ENCODE measurements at regions not wholly inside any gene's neighbourhood (a gene's known extent, or its start where the extent isn't known, plus 50 kb on each side); places are given as distances from the start of the nearest gene placed in this dataset.

- TF ChIP-seq YY1 (IDR thresholded peaks at IDR 0.05; ENCODE audit: extremely low read depth, insufficient replicate concordance, low read depth, low read length) (no peak), CEBPB (IDR thresholded peaks at IDR 0.05; ENCODE audit: low read depth) (no peak), ZFX (IDR thresholded peaks at IDR 0.05) (no peak)
- Histone ChIP-seq H3K27me3 (ENCODE audit: insufficient read depth, low read length) (no peaks in the 10 kb centered on the region), H3K79me2 (ENCODE audit: insufficient read depth, low read length) (no peaks in the 10 kb centered on the region), H3K27ac (ENCODE audit: low read depth, low read length) (no peak overlapping the region), H3K9ac (ENCODE audit: low read length) (no peak overlapping the region), H3K36me3 (ENCODE audit: control insufficient read depth in 1 of 2, insufficient read depth in 2 of 2, low read length in 2 of 2) (no peaks in the 10 kb centered on the region), H3K4me1 (ENCODE audit: control insufficient read depth in 1 of 2, insufficient read depth in 2 of 2, low read length in 2 of 2) (no peaks in the 10 kb centered on the region), H3K4me3 (replicated peaks in 1 of 2; ENCODE audit: low read depth in 1 of 2, low read length in 2 of 2) (no peak overlapping the region), H2AFZ (ENCODE audit: low read depth, low read length, poor library complexity, severe bottlenecking) (no peak overlapping the region), H3K9me3 (ENCODE audit: control insufficient read depth in 1 of 2, insufficient read depth in 1 of 2, low read depth in 1 of 2, low read length in 2 of 2) (no peaks in the 10 kb centered on the region; a peak in 2 of 4 replicates), H4K20me1 (ENCODE audit: insufficient read depth) (no peaks in the 10 kb centered on the region), H3K4me2 (ENCODE audit: low read length) (no peak overlapping the region), H3K9me2 (ENCODE audit: insufficient read depth) (no peaks in the 10 kb centered on the region)
- DNase-seq (ENCODE audit: low read depth, low spot score) (no peak), ATAC-seq (no peak)
- ChIA-PET CTCF (no interaction called here), POLR2A (no interaction called here), RAD21 (ENCODE audit: low non-redundant PET in 1 of 2, low total read pairs in 2 of 2, uncharacterized antibody in 2 of 2, unreplicated experiment in 2 of 2) (no interaction called here)
- BruUV-seq (replicated peaks): no TSS peak
- intact Hi-C loops (cut with micrococcal nuclease): no loop called here
These were observed 617.1 kb downstream of the SQOR start for GRCh38 chr15:46251903-46252302.

GRCh38 chr15:46258056-46258455 is 623.2 kb downstream of the SQOR start:
- H3K9me3 ChIP-seq (ENCODE audit: control insufficient read depth in 1 of 2, insufficient read depth in 1 of 2, low read depth in 1 of 2, low read length in 2 of 2): peaks cover 2 to 16% of the 10 kb centered on the region in 2 experiments; a peak in 2 of 4 replicates
- no peak overlapping the region for H3K9ac ChIP-seq (ENCODE audit: low read length)
- no peak overlapping the region for H3K4me2 ChIP-seq (ENCODE audit: low read length)
- H3K9me2 ChIP-seq (ENCODE audit: insufficient read depth): no peaks in the 10 kb centered on the region
- TF ChIP-seq CEBPB (IDR thresholded peaks at IDR 0.05; ENCODE audit: low read depth) (no peak), CBX3 (IDR thresholded peaks at IDR 0.05; ENCODE audit: low read depth) (no peak), SIN3A (IDR thresholded peaks at IDR 0.05; ENCODE audit: low read depth) (no peak)
- ATAC-seq (no peak), DNase-seq (ENCODE audit: low read depth, low spot score) (no peak)
- H3K4me1 ChIP-seq (ENCODE audit: control insufficient read depth in 1 of 2, insufficient read depth in 2 of 2, low read length in 2 of 2): no peaks in the 10 kb centered on the region
- H3K27me3 ChIP-seq (ENCODE audit: insufficient read depth, low read length): no peaks in the 10 kb centered on the region
- POLR2A ChIA-PET: no interaction called here
- RAD21 ChIA-PET (ENCODE audit: low non-redundant PET in 1 of 2, low total read pairs in 2 of 2, uncharacterized antibody in 2 of 2, unreplicated experiment in 2 of 2): no interaction called here
- intact Hi-C loops (cut with micrococcal nuclease): no loop called here
- no peaks in the 10 kb centered on the region for H3K79me2 ChIP-seq (ENCODE audit: insufficient read depth, low read length)
- H2AFZ ChIP-seq (ENCODE audit: low read depth, low read length, poor library complexity, severe bottlenecking): no peak overlapping the region
- H3K27ac ChIP-seq (ENCODE audit: low read depth, low read length): no peak overlapping the region
- no peaks in the 10 kb centered on the region for H4K20me1 ChIP-seq (ENCODE audit: insufficient read depth)
- no peaks in the 10 kb centered on the region for H3K36me3 ChIP-seq (ENCODE audit: control insufficient read depth in 1 of 2, insufficient read depth in 2 of 2, low read length in 2 of 2)
- no TSS peak for BruUV-seq (replicated peaks)
- H3K4me3 ChIP-seq (replicated peaks in 1 of 2; ENCODE audit: low read depth in 1 of 2, low read length in 2 of 2): no peak overlapping the region
- CTCF ChIA-PET: no interaction called here

Data from HCT116 (cell line).